GM23338 (cell line): ENCODE measurements at regions not wholly inside any gene's neighbourhood (a gene's known extent, or its start where the extent isn't known, plus 50 kb on each side); places are given as distances from the start of the nearest gene placed in this dataset.

Experiments
- ATAC-seq: fragments of 200-7000 bp; cut with Tn5 transposase; 3 replicates; pipeline ENCODE4 v1.9.1; 2020
- DNase-seq: peaks from one replicate; pipeline ENCODE4 v3.0.0-alpha.2; 2015; ENCODE audit warnings: low spot score
- H2AFZ ChIP-seq: fragments of 200-600 bp; sonication (generic); 2 replicates; pipeline ENCODE4 v1.8.0; 2016; ENCODE audit warnings: antibody characterized with exemption, mild to moderate bottlenecking, moderate library complexity
- H3F3A ChIP-seq: fragments of 200-600 bp; sonication (generic); replicated peaks from 2 replicates; pipeline ENCODE4 v1.8.0; 2017; ENCODE audit warnings: antibody characterized with exemption, mixed run types, low read depth
- H3K27ac ChIP-seq: fragments of 200-600 bp; sonication (generic); 2 replicates; pipeline ENCODE4 v1.6.1; 2016; ENCODE audit warnings: low read depth
- H3K27me3 ChIP-seq: fragments of 200-600 bp; sonication (generic); 2 replicates; pipeline ENCODE4 v1.8.0; 2016; ENCODE audit warnings: mild to moderate bottlenecking, mixed run types, moderate library complexity; ENCODE audit not compliant: insufficient read depth
- H3K36me3 ChIP-seq: fragments of 200-600 bp; sonication (generic); 2 replicates; pipeline ENCODE4 v1.8.0; 2016; ENCODE audit warnings: mild to moderate bottlenecking; ENCODE audit not compliant: insufficient read depth
- H3K4me1 ChIP-seq: fragments of 200-600 bp; sonication (generic); 2 replicates; pipeline ENCODE4 v1.8.0; 2016; ENCODE audit warnings: mild to moderate bottlenecking, moderate library complexity; ENCODE audit not compliant: insufficient read depth
- H3K4me2 ChIP-seq: fragments of 200-600 bp; sonication (generic); 2 replicates; pipeline ENCODE4 v1.7.1; 2017; ENCODE audit warnings: mixed run types
- H3K4me3 ChIP-seq: fragments of 200-600 bp; sonication (generic); 2 replicates; pipeline ENCODE4 v1.6.1; 2016; ENCODE audit warnings: mixed run types
- H3K79me2 ChIP-seq: fragments of 200-600 bp; sonication (generic); replicated peaks from 2 replicates; pipeline ENCODE4 v1.8.0; 2017; ENCODE audit warnings: mild to moderate bottlenecking; ENCODE audit not compliant: insufficient read depth
- H3K9me2 ChIP-seq: fragments of 200-600 bp; sonication (generic); 2 replicates; pipeline ENCODE4 v1.8.0; 2017; ENCODE audit not compliant: insufficient read depth
- H4K20me1 ChIP-seq: fragments of 200-600 bp; sonication (generic); replicated peaks from 2 replicates; pipeline ENCODE4 v1.8.0; 2017; ENCODE audit warnings: mild to moderate bottlenecking; ENCODE audit not compliant: insufficient read depth
- H3K27ac Mint-ChIP-seq: 2 replicates; pipeline ENCODE4 v1.8.0; 2020; ENCODE audit warnings: inconsistent platforms, mild to moderate bottlenecking, moderate library complexity, mixed read lengths
- H3K27me3 Mint-ChIP-seq: 3 replicates; pipeline ENCODE4 v1.8.0; 2022; ENCODE audit warnings: low read depth, mild to moderate bottlenecking, moderate library complexity, mixed read lengths, inconsistent platforms; ENCODE audit not compliant: insufficient read depth, poor library complexity
- H3K36me3 Mint-ChIP-seq: 3 replicates; pipeline ENCODE4 v1.8.0; 2021; ENCODE audit warnings: low read depth, mild to moderate bottlenecking, inconsistent platforms, moderate library complexity, mixed read lengths
- H3K4me1 Mint-ChIP-seq: 3 replicates; pipeline ENCODE4 v1.8.0; 2020; ENCODE audit warnings: mild to moderate bottlenecking, inconsistent platforms, mixed read lengths
- H3K4me3 Mint-ChIP-seq: 3 replicates; pipeline ENCODE4 v1.8.0; 2021; ENCODE audit warnings: moderate library complexity, mild to moderate bottlenecking, inconsistent platforms, mixed read lengths
- H3K9me3 Mint-ChIP-seq: 3 replicates; pipeline ENCODE4 v1.8.0; 2020; ENCODE audit warnings: moderate library complexity, mild to moderate bottlenecking, inconsistent platforms, mixed read lengths
- CREB1 ChIP-seq: fragments of 250-450 bp; sonication (Bioruptor Pico); IDR thresholded peaks from 2 replicates; pipeline ENCODE4 v1.5.0; 2020; ENCODE audit warnings: low read depth, mild to moderate bottlenecking, moderate library complexity
- EZH2 ChIP-seq: fragments of 200-600 bp; sonication (generic); IDR thresholded peaks from one replicate; pipeline ENCODE4 v1.8.0; 2017; ENCODE audit warnings: antibody characterized with exemption, mild to moderate bottlenecking, low read depth; ENCODE audit not compliant: unreplicated experiment
- EZH2phosphoT487 ChIP-seq: fragments of 200-600 bp; sonication (generic); IDR thresholded peaks from one replicate; pipeline ENCODE4 v1.8.1; 2018; ENCODE audit warnings: antibody characterized with exemption; ENCODE audit not compliant: unreplicated experiment
- NANOG ChIP-seq: IDR thresholded peaks from 2 replicates; pipeline ENCODE4 v1.6.1; 2016; ENCODE audit warnings: antibody characterized with exemption, borderline replicate concordance
- POLR2AphosphoS5 ChIP-seq: IDR thresholded peaks from 2 replicates; pipeline ENCODE4 v1.6.1; 2016; ENCODE audit warnings: antibody characterized with exemption, low read depth
- STAT1 ChIP-seq: IDR thresholded peaks from one replicate; pipeline ENCODE4 v1.6.1; 2016; ENCODE audit warnings: antibody characterized with exemption; ENCODE audit not compliant: unreplicated experiment
- ZNF114 ChIP-seq: fragments of 250-450 bp; sonication (Bioruptor Pico); IDR thresholded peaks from 2 replicates; pipeline ENCODE4 v1.5.0; 2020; ENCODE audit warnings: mild to moderate bottlenecking, moderate library complexity
- TF ChIP-seq, protein P1 (sequence below): IDR thresholded peaks from one replicate; pipeline ENCODE4 v1.6.1; 2018; ENCODE audit warnings: antibody characterized with exemption; ENCODE audit not compliant: unreplicated experiment
- TF ChIP-seq, protein P2 (sequence below), 2 experiments: fragments of 200-600 bp in 1 of 2; sonication (generic) in 1 of 2; conservative IDR thresholded peaks; 2 replicates each; pipeline versions ENCODE4 v1.5.1 to v1.6.1; 2016 to 2017; ENCODE audit warnings: antibody characterized with exemption in 2 of 2, low read depth in 2 of 2, mild to moderate bottlenecking in 2 of 2, moderate library complexity in 1 of 2
- TF ChIP-seq, protein P3 (sequence below): IDR thresholded peaks from 2 replicates; pipeline ENCODE4 v1.6.1; 2016; ENCODE audit warnings: antibody characterized with exemption
- TF ChIP-seq, protein P4 (sequence below): fragments of 250-450 bp; sonication (Bioruptor Pico); IDR thresholded peaks from 2 replicates; pipeline ENCODE4 v1.5.0; 2020; ENCODE audit warnings: mild to moderate bottlenecking, moderate library complexity

DNA sequence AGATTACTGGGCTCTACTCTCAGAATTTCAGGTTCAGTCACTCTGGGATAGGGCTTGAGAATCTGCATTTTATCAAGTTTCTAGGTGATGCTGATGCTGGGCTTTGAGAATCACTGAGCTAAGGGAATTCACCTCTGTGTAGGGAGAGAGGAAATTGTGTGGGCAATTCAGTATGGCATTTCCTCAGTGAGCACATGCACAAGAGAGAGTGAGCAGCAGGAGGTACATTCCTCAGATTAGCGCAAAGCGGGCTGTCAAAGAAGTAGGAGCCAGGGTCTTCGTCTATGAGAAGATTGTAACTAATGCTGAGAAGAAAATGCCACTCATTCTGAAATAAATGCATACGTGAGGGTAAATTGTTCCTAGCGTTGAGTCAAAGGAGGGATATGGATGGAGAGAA is 175.9 kb downstream of the KIF4B start (continued):
- TF ChIP-seq, protein P1, sequence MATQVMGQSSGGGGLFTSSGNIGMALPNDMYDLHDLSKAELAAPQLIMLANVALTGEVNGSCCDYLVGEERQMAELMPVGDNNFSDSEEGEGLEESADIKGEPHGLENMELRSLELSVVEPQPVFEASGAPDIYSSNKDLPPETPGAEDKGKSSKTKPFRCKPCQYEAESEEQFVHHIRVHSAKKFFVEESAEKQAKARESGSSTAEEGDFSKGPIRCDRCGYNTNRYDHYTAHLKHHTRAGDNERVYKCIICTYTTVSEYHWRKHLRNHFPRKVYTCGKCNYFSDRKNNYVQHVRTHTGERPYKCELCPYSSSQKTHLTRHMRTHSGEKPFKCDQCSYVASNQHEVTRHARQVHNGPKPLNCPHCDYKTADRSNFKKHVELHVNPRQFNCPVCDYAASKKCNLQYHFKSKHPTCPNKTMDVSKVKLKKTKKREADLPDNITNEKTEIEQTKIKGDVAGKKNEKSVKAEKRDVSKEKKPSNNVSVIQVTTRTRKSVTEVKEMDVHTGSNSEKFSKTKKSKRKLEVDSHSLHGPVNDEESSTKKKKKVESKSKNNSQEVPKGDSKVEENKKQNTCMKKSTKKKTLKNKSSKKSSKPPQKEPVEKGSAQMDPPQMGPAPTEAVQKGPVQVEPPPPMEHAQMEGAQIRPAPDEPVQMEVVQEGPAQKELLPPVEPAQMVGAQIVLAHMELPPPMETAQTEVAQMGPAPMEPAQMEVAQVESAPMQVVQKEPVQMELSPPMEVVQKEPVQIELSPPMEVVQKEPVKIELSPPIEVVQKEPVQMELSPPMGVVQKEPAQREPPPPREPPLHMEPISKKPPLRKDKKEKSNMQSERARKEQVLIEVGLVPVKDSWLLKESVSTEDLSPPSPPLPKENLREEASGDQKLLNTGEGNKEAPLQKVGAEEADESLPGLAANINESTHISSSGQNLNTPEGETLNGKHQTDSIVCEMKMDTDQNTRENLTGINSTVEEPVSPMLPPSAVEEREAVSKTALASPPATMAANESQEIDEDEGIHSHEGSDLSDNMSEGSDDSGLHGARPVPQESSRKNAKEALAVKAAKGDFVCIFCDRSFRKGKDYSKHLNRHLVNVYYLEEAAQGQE: no peak
- no peak for TF ChIP-seq EZH2
- no peak for TF ChIP-seq ZNF114
- TF ChIP-seq, protein P2, sequence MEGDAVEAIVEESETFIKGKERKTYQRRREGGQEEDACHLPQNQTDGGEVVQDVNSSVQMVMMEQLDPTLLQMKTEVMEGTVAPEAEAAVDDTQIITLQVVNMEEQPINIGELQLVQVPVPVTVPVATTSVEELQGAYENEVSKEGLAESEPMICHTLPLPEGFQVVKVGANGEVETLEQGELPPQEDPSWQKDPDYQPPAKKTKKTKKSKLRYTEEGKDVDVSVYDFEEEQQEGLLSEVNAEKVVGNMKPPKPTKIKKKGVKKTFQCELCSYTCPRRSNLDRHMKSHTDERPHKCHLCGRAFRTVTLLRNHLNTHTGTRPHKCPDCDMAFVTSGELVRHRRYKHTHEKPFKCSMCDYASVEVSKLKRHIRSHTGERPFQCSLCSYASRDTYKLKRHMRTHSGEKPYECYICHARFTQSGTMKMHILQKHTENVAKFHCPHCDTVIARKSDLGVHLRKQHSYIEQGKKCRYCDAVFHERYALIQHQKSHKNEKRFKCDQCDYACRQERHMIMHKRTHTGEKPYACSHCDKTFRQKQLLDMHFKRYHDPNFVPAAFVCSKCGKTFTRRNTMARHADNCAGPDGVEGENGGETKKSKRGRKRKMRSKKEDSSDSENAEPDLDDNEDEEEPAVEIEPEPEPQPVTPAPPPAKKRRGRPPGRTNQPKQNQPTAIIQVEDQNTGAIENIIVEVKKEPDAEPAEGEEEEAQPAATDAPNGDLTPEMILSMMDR (conservative IDR thresholded peaks at IDR 0.05; ENCODE audit: low read depth in 2 of 2): no peak
- TF ChIP-seq CREB1 (CRISPR knock-in tag): no peak
- no peak for TF ChIP-seq EZH2phosphoT487
- TF ChIP-seq NANOG: no peak
- TF ChIP-seq, protein P3, sequence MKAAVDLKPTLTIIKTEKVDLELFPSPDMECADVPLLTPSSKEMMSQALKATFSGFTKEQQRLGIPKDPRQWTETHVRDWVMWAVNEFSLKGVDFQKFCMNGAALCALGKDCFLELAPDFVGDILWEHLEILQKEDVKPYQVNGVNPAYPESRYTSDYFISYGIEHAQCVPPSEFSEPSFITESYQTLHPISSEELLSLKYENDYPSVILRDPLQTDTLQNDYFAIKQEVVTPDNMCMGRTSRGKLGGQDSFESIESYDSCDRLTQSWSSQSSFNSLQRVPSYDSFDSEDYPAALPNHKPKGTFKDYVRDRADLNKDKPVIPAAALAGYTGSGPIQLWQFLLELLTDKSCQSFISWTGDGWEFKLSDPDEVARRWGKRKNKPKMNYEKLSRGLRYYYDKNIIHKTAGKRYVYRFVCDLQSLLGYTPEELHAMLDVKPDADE: no peak

DNA sequence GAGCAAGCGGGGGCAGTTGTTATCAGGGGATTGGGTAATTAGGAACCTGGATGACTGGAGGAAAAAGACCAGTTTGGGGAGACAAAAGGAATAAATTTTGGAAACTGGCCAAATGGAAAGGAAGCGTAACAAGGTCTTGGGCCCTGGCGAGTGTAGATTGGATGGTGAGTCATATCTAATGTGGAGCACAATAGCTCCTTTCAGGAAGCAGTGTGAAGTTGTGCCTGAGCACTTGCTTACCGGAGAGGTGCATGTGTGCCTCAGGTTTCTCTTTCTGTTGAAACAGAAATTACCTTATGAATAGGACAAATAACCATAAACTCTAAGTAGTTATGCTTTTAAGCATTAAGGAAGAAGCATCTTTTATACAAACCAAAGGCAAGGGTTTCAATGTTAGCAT is 176.4 kb downstream of the KIF4B start:
- DNase-seq: peak; percentile 8
- TF ChIP-seq CREB1 (CRISPR knock-in tag) (no peak), STAT1 (no peak), POLR2AphosphoS5 (no peak)
- TF ChIP-seq, protein P3: no peak
- TF ChIP-seq, protein P4, sequence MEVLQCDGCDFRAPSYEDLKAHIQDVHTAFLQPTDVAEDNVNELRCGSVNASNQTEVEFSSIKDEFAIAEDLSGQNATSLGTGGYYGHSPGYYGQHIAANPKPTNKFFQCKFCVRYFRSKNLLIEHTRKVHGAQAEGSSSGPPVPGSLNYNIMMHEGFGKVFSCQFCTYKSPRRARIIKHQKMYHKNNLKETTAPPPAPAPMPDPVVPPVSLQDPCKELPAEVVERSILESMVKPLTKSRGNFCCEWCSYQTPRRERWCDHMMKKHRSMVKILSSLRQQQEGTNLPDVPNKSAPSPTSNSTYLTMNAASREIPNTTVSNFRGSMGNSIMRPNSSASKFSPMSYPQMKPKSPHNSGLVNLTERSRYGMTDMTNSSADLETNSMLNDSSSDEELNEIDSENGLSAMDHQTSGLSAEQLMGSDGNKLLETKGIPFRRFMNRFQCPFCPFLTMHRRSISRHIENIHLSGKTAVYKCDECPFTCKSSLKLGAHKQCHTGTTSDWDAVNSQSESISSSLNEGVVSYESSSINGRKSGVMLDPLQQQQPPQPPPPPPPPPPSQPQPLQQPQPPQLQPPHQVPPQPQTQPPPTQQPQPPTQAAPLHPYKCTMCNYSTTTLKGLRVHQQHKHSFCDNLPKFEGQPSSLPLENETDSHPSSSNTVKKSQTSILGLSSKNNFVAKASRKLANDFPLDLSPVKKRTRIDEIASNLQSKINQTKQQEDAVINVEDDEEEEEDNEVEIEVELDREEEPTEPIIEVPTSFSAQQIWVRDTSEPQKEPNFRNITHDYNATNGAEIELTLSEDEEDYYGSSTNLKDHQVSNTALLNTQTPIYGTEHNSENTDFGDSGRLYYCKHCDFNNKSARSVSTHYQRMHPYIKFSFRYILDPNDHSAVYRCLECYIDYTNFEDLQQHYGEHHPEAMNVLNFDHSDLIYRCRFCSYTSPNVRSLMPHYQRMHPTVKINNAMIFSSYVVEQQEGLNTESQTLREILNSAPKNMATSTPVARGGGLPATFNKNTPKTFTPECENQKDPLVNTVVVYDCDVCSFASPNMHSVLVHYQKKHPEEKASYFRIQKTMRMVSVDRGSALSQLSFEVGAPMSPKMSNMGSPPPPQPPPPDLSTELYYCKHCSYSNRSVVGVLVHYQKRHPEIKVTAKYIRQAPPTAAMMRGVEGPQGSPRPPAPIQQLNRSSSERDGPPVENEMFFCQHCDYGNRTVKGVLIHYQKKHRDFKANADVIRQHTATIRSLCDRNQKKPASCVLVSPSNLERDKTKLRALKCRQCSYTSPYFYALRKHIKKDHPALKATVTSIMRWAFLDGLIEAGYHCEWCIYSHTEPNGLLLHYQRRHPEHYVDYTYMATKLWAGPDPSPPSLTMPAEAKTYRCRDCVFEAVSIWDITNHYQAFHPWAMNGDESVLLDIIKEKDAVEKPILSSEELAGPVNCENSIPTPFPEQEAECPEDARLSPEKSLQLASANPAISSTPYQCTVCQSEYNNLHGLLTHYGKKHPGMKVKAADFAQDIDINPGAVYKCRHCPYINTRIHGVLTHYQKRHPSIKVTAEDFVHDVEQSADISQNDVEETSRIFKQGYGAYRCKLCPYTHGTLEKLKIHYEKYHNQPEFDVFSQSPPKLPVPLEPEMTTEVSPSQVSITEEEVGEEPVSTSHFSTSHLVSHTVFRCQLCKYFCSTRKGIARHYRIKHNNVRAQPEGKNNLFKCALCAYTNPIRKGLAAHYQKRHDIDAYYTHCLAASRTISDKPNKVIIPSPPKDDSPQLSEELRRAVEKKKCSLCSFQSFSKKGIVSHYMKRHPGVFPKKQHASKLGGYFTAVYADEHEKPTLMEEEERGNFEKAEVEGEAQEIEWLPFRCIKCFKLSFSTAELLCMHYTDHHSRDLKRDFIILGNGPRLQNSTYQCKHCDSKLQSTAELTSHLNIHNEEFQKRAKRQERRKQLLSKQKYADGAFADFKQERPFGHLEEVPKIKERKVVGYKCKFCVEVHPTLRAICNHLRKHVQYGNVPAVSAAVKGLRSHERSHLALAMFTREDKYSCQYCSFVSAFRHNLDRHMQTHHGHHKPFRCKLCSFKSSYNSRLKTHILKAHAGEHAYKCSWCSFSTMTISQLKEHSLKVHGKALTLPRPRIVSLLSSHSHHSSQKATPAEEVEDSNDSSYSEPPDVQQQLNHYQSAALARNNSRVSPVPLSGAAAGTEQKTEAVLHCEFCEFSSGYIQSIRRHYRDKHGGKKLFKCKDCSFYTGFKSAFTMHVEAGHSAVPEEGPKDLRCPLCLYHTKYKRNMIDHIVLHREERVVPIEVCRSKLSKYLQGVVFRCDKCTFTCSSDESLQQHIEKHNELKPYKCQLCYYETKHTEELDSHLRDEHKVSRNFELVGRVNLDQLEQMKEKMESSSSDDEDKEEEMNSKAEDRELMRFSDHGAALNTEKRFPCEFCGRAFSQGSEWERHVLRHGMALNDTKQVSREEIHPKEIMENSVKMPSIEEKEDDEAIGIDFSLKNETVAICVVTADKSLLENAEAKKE (CRISPR knock-in tag): no peak

More for the DNA sequence above, 176.4 kb downstream of the KIF4B start:
- H3K9me3 Mint-ChIP-seq: peaks cover 3% of the 10 kb centered on the region; the same call in 1 of the 3 replicates
- H3K79me2 ChIP-seq: no peaks in the 10 kb centered on the region
- no peak overlapping the region for H3K4me2 ChIP-seq
- peaks cover 15% of the 10 kb centered on the region; the same call in 1 of the 2 replicates for H3K4me1 ChIP-seq
- H3K36me3 ChIP-seq: 0 out of 2 replicates have a peak, but pooled peaks cover 4% of the 10 kb centered on the region
- ATAC-seq: no peak
- peaks cover 18% of the 10 kb centered on the region for H3K4me1 Mint-ChIP-seq
- H4K20me1 ChIP-seq: no peaks in the 10 kb centered on the region
- H3K4me3 ChIP-seq: no peak overlapping the region
- peak overlapping the region; percentile 4; the same call in 1 of the 2 replicates for H2AFZ ChIP-seq
- no peak overlapping the region for H3K27ac ChIP-seq
- H3K9me2 ChIP-seq: peaks cover 12% of the 10 kb centered on the region
- H3K4me3 Mint-ChIP-seq: no peak overlapping the region
- no peaks in the 10 kb centered on the region for H3F3A ChIP-seq
- H3K27me3 ChIP-seq: no peaks in the 10 kb centered on the region
- H3K36me3 Mint-ChIP-seq: no peaks in the 10 kb centered on the region
- no peak overlapping the region for H3K27ac Mint-ChIP-seq
- peaks cover 5% of the 10 kb centered on the region for H3K27me3 Mint-ChIP-seq
